ENCODE measurements at regions not wholly inside any gene's neighbourhood (a gene's known extent, or its start where the extent isn't known, plus 50 kb on each side); places are given as distances from the start of the nearest gene placed in this dataset.

- TF ChIP-seq, protein P1, sequence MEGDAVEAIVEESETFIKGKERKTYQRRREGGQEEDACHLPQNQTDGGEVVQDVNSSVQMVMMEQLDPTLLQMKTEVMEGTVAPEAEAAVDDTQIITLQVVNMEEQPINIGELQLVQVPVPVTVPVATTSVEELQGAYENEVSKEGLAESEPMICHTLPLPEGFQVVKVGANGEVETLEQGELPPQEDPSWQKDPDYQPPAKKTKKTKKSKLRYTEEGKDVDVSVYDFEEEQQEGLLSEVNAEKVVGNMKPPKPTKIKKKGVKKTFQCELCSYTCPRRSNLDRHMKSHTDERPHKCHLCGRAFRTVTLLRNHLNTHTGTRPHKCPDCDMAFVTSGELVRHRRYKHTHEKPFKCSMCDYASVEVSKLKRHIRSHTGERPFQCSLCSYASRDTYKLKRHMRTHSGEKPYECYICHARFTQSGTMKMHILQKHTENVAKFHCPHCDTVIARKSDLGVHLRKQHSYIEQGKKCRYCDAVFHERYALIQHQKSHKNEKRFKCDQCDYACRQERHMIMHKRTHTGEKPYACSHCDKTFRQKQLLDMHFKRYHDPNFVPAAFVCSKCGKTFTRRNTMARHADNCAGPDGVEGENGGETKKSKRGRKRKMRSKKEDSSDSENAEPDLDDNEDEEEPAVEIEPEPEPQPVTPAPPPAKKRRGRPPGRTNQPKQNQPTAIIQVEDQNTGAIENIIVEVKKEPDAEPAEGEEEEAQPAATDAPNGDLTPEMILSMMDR (IDR thresholded peaks at IDR 0.05; ENCODE audit: low read depth, low read length): no peak
- TF ChIP-seq EZH2phosphoT487 (IDR thresholded peaks at IDR 0.05; ENCODE audit: low read depth): no peak
These were observed 182.7 kb upstream of the SEMA6A start for GRCh38 chr5:116757326-116757725.

Data from OCI-LY3 (cell line).